CD4-positive, alpha-beta T cell treated with Interleukin-1 beta for 1 hour (primary cell): ENCODE measurements at regions not wholly inside any gene's neighbourhood (a gene's known extent, or its start where the extent isn't known, plus 50 kb on each side); places are given as distances from the start of the nearest gene placed in this dataset.

Source experiments
- DNase-seq, 2 donors: peaks; one replicate each; pipeline ENCODE4 v3.0.0-alpha.2; 2020 to 2022

DNA sequence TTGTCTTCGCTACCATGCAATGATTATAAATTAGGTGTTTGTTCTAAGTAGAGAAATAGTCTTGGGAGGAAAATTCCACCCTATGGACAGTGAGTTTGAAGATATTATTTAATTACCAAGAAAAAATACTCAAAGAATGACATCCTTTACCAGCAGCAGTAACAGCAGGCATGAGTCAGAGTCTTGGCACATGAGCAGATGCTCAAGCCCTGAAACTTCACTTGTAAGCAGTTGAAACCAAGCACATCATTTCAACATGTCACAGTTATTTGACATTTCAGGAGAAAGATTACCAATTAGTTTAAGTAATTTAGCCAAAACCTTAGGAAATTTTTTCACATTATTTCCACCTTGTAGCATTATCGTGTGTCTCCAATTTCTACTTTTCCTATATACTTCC lies 99.2 kb downstream of the C12orf50 start:
- no peak for DNase-seq

DNA sequence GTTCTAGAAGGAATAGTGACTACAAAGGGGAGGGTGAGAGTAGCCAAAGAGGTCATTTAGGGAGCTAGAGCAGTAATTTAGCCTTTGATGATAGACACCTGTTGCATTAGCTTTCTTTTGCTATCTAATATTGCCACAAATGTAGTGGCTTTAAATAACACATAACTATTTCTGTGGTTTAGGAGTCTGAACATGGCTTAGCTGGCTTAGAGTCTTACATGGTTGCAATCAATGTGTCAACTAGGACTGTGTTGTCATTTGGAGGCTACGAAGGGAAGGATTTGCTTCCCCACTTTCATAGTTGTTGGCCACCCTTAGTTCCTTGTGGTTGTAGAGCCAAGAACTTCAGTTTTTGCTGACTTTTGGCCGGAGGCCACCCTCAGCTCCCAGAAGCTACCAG lies 99.9 kb downstream of the C12orf50 start:
- DNase-seq = no peak

DNA sequence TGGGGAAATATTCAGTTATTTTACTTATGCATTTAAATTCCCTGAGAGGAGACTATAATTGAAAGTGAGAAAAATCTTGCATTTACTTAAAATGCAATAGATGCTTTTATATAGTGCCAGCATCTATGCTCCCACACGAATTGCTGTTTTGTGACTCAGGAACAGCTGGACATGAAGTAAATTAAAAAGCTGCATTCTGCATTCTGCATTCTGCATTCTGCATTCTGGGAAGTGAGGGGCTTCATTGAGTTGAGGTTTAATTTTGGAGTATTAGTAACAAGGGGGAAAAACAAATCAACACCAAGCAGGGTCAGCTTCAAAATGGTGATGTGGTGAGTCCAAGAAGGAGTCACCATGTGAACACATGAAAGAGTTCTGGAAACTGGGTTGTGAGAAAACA lies 101.2 kb downstream of the C12orf50 start:
- DNase-seq = no peak

DNA sequence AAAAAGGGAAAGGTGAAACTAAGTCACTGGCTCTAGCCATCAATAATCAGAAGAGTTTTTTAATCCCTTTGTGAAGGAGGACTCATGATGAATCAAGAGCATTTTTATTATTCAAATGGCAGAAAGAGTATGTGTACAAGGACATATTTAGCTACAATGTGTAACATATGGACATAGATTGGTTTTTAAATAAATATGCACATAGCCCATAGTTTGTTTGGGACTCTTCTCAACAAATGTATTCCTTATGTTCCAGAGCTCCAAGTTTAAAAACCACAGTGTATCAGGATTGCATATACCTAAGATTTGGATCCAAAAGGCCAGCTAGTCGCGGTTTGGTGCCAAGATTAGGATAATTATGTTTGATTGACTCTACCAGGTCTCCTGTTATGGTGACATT lies 104.2 kb downstream of the C12orf50 start:
- no peak for DNase-seq

DNA sequence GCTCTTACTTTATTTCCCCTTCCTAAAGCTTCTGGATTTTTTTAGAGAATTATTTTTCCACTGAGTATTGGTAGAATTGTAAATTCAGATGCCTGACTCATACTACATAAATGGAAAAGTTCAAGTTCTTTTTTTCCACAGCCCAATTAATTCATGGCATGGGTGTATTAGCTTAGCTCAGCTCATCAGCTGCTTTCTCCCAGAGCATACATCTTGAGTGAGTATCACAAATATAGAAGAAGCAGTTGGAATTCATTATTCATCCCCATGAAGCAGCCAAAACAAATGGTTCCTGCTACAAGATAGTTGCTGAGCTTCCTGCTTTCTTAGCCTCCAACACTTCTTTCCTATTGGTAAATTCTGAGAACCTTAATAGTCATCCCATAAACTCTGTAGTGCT lies 105.1 kb downstream of the C12orf50 start:
- no peak for DNase-seq

DNA sequence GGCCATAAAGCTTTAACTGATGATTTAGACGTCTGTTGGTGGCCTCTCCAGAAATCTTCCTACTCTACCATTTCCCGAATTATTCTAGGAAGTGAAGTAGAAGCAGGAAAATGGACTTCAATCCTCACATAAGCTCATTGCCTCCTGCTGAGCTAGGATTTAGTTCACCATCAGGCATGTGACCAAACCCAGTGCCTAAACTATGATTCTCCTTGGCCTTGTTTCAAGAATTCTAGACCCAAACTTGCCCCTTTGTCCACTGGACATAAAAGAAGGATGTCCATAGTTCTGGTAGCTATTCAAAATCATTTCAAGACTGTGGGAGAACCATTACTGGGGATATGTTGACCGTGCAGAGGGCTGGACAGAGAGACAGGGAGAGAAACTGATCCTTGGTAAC lies 105.8 kb downstream of the C12orf50 start:
- no peak for DNase-seq

DNA sequence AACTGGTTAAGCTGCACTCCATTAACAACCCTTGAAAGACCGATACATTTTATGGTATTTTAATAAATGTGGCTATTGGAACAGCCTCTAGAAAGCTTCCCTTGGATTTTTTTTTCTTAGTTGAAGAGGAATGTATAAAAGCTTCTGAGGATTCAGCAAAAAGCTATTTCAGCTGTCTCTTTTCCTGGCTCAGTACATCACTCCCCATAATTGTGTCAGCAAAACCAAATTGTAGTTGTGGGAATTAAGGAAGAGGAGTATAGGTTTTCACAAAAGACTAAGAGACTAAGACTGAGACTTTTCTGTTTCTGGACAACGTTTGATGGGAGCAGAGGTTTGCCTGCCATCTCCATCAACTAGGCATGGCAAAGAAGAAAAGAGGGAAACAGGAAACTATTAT lies 106.5 kb downstream of the C12orf50 start:
- no peak for DNase-seq

DNA sequence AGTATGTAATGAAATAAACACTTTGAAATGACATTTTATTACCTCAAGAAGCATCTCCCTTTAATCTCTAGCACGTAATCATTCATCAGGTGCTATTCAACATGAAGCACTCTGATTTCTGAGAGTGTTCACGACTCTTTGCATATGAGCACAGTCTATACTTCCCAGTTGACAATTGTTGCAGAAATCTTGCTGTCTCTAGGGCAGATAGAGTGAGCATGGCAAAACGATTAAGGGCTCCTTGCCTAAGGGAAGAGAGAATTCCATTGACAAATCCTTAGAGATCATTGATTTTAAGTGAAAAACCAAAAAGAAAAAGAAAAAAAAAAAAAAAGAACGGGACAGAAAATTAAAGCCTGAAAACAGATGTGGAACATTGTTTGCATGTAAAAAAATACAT lies 107.6 kb downstream of the C12orf50 start:
- DNase-seq = no peak

DNA sequence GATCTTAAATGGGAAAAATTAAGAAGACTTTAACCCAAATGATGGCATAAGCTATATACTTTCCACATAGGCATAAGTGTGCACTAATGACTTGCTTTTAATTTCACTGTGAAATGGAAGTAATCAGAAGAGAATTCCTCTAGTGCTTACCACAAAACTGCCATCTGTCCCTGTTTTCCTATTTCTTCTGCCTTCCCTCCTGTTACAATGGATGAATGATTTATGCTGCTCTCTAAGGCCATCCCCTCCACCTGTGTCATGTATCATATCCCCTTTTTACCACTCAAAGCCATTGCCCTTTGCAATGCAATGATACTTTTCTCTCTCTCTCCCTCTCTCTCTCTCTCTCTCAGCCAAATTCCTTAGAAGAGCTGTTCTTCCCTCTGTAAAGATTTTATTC lies 109.1 kb downstream of the C12orf50 start:
- DNase-seq = no peak

DNA sequence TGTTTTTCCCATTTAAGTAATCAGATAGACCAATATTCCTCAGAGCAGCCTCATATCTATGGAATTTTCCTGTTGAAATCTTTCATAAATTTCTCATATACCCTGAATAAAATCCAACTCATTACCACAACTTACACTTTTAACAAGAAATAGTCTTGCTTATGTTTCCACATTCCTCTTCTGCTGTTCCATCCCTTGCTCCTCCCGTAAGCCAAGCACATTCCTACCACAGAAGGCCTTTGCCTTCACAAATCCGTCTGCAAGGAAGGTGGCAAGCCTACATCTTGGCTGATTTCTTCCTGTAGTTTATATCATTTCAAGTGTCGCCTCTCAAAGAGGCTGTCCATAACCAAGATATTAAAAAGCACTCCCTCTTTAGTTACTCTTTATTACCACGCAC lies 127.7 kb downstream of the C12orf50 start:
- no peak for DNase-seq

DNA sequence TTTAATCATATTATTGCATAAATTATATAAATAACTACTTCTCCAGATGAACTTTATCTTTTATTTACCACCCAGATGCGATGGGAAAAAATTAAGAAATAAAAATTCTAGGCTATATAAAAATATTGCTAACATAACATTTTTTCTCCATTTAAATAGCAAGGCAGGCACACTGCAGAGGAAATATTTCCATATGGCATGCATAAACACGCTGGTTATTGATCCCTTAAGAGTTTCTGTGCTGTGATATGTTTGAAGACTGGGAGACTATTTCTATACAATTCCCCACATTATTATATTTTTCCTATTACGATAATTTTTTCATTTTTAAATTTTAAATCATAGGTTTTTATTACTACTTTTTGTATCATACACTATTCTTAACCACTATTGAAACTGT lies 131.5 kb downstream of the C12orf50 start:
- no peak for DNase-seq

DNA sequence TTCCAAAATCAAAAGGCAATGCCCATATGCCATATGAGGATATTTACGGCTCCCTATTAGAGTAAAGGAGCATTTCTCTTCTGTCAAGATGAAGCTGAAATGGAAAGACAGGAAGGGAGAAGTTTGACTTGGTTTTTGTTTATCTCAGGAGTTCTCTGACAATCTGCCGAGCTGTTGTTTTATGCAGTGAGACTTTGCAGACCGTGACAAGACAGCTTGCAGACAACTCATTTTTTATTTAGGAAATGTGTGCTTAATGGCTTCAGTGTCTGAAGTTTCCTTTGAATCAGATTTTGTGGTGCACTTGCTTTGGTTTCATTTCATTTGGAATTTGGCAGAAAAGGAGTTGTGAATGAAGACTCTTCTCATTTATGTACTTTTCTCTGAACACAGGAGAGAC lies 145.4 kb downstream of the C12orf50 start:
- no peak for DNase-seq

DNA sequence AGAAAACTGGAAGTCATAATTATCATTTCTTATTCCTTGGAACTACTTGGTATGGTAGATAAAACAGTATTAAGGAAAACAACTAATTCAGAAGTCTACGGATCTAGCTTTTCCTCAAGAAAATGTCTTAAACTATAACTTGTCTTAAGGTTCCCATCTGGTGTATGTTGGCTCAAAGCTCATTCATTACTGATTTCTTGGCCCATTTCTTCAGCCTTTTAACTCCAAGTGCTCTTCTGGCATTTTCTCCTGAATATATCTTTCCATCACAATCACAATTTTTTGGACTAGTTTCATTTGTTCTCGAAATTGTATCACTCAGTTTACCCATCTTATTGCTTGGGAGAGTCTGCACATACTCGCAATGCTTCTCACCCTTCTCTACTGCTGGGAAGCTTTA lies 150.1 kb downstream of the C12orf50 start:
- no peak for DNase-seq

DNA sequence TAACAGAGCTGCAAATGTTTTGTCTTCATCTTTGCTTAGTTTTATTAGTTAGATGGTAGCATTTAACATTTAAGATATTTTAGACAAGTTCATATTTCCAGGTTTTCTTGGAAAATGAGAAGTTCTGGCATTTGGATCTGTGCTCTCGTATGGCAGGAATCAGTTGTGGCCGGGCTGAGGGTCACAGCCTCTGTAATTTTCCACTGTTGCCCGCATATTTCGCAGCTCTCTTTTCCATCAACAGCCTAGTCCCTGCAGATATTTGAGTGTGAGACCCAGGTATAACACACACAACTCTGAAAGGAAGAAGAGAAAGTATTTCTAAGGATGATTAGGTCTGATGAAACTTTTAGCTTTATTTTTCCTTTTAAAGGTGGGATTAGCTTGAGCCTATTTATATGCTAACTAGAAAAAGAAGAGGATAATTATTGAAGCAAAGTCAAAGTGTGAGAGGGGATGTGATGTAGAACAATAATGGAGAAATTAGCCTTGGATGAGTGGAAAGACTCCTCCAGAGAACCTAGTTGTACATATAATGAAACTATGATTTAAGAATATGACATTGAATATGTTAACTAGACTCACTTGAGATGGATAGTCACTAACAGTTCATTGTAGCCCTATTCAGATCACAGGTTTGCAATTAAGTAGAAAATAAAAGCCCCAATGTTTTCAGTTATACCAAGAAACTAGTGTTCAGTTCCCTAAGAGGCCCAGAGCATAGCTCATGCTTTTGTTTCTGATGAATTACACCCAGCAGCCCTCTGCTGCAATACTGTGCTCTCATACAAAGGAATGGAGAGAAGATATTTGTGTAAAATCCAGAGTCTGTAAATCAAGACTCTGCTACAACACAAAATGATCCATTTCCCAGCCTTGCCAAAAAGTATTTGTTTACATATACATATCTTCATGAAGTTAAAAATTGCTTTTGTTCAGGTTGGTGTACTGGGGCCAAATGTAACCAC lies 158.4 kb downstream of the C12orf50 start:
- no peak for DNase-seq

DNA sequence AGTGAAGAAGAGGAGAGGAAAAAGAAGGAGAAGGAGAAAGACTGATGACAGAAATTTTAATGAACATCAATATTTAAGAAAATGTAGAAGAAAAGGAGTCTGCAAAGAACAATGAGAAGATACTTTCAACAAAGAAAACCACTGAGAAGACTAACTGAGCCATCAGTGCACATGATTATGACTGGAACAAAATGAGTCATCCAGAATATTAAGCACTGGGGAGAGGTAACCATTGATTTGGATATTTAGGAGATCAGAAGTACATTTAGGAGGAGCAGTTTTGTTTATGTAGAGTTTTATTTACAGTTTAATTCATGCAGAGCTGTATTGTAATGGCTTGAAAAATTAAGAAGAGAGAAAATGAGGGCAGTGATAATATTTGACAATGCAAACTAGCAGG lies 159.1 kb downstream of the C12orf50 start:
- no peak for DNase-seq

DNA sequence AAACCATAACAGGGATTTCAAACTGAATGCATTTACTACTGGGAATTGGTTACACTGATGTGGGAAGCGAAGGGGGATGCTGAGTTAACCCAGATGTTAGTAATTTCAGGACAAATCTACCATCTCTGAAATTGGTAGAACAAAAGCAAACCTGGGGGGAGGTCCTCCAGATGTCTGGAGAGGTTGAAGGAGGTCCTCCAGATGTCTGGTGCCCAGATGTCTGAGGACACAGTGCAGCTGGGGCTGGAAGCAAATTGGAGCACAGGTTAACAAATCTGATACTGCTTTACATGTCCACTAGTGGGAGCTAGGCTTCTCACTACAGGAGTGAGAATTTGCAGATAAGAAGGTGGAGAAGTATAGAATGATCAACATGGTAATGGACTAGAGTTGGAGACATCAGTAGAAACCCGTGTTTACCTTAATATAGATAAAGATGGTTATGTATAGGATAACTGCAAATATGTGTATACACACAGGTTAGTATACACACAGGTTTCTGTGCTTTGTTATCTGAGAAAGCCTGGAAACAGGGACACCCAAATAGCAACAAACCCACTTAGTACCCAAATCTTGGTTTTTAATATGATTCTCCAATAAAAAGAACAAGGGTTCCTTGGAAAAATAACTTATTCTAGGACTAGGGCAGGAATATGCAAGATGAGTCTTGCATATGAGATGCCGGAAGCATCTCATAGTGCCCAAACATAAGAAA lies 162.5 kb downstream of the C12orf50 start:
- DNase-seq = no peak

DNA sequence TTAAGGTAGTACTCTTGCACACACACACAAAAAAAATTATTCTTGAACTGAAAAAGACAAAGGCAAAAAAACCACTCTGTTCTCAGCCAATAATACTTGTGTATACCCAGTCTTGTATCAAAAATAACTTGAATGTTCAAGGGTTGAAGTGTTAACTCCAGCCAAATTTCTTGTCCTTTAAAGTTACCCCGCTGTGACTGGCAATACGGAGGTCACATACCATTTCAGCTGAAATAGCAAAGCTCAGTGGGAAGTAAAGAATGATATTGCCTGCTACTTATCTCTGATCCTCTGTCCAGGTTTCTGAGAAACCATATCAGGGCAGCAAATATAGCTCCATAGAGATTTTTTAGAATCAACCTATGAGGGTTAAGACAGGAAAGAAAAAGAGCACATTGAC lies 167.4 kb downstream of the C12orf50 start:
- no peak for DNase-seq

DNA sequence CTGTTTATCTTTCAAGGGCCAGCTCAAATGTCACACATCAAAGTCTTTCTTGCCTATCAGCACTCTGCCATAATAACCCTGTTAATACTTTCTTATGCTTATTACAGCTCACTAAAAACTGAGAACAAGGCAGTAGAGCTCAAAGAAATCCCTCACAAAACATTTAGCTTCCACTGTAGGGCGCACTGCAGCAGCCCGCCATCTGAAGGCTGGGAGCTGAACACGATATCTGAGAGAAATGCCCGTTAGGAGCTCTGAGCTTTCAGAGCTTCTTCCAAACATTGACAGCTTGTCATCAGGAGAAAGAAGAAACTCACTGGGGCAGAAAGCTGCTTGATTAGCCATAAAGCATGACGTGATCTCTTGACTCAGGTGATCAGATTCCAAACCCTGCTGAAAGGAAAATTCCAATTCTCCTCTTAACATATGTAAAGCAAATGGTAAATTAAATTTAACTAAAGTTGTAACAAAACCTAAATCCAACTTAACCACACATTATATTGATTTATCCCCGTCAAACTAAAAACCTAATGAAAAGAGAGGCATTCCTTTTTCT lies 175.7 kb downstream of the C12orf50 start:
- no peak for DNase-seq

DNA sequence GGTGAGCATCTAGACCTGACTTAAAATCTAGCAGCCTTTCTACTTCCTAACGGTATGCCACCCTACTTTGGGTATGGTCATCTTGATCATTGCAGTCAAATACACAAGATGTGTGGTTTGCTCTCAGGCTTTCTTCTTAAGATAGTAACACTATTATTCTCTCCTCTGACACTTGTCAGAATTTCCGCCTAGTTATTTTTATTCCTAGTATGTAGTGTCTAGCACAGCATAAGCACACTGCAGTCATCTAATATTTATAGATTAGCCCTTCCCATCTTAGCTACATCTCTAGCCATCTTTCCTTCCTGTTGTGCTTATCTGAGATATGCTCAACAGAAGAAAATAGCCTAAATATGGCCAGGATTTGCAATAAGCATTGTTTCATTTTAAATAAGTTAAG lies 180.1 kb downstream of the C12orf50 start:
- no peak for DNase-seq

DNA sequence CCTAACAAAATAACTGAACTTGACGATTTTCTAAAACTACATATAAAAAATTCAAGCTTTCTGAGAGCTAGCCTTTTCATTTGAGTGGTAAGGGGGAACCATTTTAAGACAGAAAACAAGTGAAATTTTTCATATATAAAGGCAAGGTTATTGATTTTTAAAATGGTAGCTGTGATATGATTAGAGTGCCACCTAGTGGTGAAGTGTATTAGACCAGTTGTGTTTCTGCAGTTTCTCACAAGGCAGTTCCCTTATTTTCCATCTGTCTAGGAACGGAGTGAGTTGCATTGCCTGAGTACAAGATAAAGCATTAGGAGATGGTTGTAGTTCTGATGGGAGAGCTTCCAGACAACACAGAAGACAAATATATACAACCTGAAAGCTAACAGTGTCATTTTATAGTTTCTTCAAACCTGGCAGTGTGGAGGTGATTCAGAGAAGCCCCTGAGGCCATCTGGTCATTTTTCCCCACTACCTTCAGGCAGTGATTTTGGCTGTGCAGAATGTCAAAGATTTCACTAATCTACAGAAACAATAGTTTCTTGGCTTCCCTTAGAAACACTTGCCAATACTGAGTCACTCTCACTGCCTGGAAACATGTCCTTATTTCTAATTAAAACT lies 180.8 kb downstream of the C12orf50 start:
- peak in 1 of 2 donors; percentile 34 for DNase-seq

DNA sequence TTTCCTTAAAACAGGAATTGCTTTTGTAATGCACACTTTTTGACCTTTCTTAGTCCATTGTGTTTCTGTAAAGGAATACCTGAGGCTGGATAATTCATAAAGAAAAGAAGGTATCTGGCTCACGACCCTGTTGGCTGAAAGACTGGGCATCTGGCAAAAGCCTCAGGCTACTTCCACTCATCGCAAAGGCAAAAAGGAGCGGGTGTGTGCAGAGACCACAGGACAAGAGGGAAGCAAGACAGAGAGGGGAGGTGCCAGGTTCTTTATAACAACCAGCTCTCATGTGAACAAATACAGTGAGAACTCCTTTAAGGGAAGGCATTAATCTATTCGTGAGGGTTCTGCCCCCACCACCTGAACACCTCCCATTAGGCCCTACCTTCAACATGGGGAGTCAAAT lies 182.1 kb downstream of the C12orf50 start:
- DNase-seq = no peak

DNA sequence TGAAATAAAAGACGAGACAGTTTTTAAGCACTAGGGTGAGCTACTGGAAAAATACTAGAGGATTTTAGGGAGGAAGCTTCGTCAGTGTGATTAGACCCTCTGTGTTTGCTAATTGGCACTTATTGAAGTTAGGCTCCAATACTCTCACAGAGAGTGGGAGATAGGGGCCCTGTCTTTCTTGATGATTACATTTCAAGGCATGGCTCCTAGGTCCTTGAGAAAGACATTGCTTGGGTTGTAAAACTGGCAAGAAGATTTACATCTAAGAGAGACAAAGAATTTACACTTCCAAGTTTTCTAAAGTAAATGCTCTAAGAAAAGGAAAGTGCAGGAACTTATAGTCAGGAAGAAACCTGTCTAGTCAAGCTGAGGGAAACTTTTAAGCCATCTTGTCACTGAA lies 183.2 kb downstream of the C12orf50 start:
- no peak for DNase-seq

DNA sequence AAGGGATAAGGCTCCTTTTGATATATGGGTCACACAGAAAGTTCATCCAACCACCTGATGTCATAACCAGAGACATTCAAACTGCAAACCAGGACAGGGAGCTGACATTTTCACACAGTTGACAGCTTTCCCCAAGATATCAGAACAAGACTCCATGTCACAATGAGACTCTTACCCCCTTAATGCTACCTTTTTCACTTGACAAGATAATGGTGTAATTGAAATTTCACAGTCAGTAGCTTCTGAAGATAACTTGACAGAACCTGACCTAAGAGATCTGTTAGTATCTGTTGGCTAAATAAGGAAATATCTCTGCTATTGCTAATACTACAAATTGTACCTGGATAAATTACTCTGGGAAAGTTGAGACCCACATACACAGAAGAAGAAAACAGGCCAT lies 187.3 kb downstream of the C12orf50 start:
- no peak for DNase-seq

DNA sequence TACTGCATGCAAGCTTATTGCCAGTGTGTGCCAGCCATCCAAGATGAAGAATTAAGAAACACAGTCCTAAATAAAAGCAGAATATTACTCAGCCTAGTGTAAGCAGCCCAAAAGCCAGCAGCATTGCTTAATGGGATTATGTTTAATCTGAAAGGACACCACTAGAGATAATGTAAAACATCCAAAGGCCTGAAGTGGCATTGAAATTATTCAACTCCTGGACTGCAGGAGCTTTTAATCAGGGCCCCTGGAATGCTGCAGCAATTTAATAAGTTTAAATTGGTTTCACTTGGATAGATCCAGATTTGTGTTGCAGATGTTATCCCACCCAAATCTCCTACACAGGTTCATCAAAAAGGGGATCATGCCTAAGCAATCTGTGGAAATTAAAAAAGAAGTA lies 193.0 kb downstream of the C12orf50 start:
- no peak for DNase-seq
